C4-2B (cell line): ENCODE measurements at regions not wholly inside any gene's neighbourhood (a gene's known extent, or its start where the extent isn't known, plus 50 kb on each side); places are given as distances from the start of the nearest gene placed in this dataset.

ENCODE experiments used
- H3K27ac ChIP-seq: fragments of 450-650 bp; 2 replicates; pipeline ENCODE4 v1.5.1; 2017
- CTCF ChIP-seq: fragments of 450-650 bp; conservative IDR thresholded peaks from 2 replicates; pipeline ENCODE4 v1.5.1; 2017; ENCODE audit warnings: mild to moderate bottlenecking
- ZFX ChIP-seq: fragments of 450-650 bp; IDR thresholded peaks from 2 replicates; pipeline ENCODE4 v1.6.1; 2017

- H3K27ac ChIP-seq = no peak overlapping the region
- TF ChIP-seq ZFX = no peak
- TF ChIP-seq CTCF = no peak
Observed at GRCh38 chr7:118349604-118350003, 125.1 kb downstream of the ANKRD7 start.

GRCh38 chr7:118350260-118350659 lies 125.8 kb downstream of the ANKRD7 start:
- no peak overlapping the region for H3K27ac ChIP-seq
- no peak for TF ChIP-seq ZFX
- TF ChIP-seq CTCF = no peak

GRCh38 chr7:118352867-118353453 lies 128.5 kb downstream of the ANKRD7 start:
- TF ChIP-seq CTCF (peak; percentile 79), ZFX (no peak)
- no peak overlapping the region for H3K27ac ChIP-seq

GRCh38 chr7:118366363-118366762 lies 141.9 kb downstream of the ANKRD7 start:
- H3K27ac ChIP-seq = no peak overlapping the region
- TF ChIP-seq CTCF (no peak), ZFX (no peak)

GRCh38 chr7:118368958-118369357 lies 144.5 kb downstream of the ANKRD7 start:
- no peak overlapping the region for H3K27ac ChIP-seq

GRCh38 chr7:118369987-118370386 lies 145.5 kb downstream of the ANKRD7 start:
- TF ChIP-seq ZFX (no peak), CTCF (no peak)

More at GRCh38 chr7:118368958-118369357, 144.5 kb downstream of the ANKRD7 start:
- no peak for TF ChIP-seq CTCF
- TF ChIP-seq ZFX = no peak

GRCh38 chr7:118372530-118372929 lies 148.0 kb downstream of the ANKRD7 start:
- H3K27ac ChIP-seq = no peak overlapping the region
- TF ChIP-seq ZFX (no peak), CTCF (no peak)

More at GRCh38 chr7:118369987-118370386, 145.5 kb downstream of the ANKRD7 start:
- no peak overlapping the region for H3K27ac ChIP-seq
